ENCODE measurements at regions not wholly inside any gene's neighbourhood (a gene's known extent, or its start where the extent isn't known, plus 50 kb on each side); places are given as distances from the start of the nearest gene placed in this dataset. TPM values are rescaled to one million over a fixed set of nuclear protein-coding genes. Genes with fewer than 3 reads are reported as not detected.

Small RNAs in the stretch of these regions (small RNA-seq; reads per million reads assigned to genes)
- not detected for gene RN7SL361P

All from K562 (cell line).